HUDEP-2 (cell line): ENCODE measurements at regions not wholly inside any gene's neighbourhood (a gene's known extent, or its start where the extent isn't known, plus 50 kb on each side); places are given as distances from the start of the nearest gene placed in this dataset.
"Not testable (repeated sequence)": the region's sequence is repeated elsewhere in the genome, so short reads cannot be mapped to it uniquely, and the experiment has no call there.

Experiments used
- DNase-seq, 76 experiments: peaks; one replicate each; lab custom pipeline; 2025; ENCODE audit not compliant: unreplicated experiment in 76 of 76; lab: John Stamatoyannopoulos, UW

- no peak for DNase-seq
Observed at GRCh38 chr12:94817695-94818075, 167.3 kb upstream of the TMCC3 start.

- DNase-seq, result not testable (repeated sequence)
Observed at GRCh38 chr12:94817201-94817600, 166.8 kb upstream of the TMCC3 start.

- not testable (repeated sequence) for DNase-seq
Observed at GRCh38 chr12:94816746-94817145, 166.4 kb upstream of the TMCC3 start.

GRCh38 chr12:94815958-94816357 is 165.6 kb upstream of the TMCC3 start:
- DNase-seq, result no peak

GRCh38 chr12:94815450-94815849 is 165.1 kb upstream of the TMCC3 start:
- no peak for DNase-seq

GRCh38 chr12:94813314-94813713 is 163.0 kb upstream of the TMCC3 start:
- no peak for DNase-seq

- DNase-seq, result no peak
Observed at GRCh38 chr12:94812345-94812744, 162.0 kb upstream of the TMCC3 start.

- no peak for DNase-seq
Observed at GRCh38 chr12:94811611-94812010, 161.3 kb upstream of the TMCC3 start.

- no peak for DNase-seq
Observed at GRCh38 chr12:94807951-94808350, 157.6 kb upstream of the TMCC3 start.

GRCh38 chr12:94806617-94807016 is 156.3 kb upstream of the TMCC3 start:
- no peak for DNase-seq

GRCh38 chr12:94805749-94806529 is 155.6 kb upstream of the TMCC3 start:
- DNase-seq, result no peak

GRCh38 chr12:94803939-94804338 is 153.6 kb upstream of the TMCC3 start:
- no peak for DNase-seq

GRCh38 chr12:94802796-94803195 is 152.4 kb upstream of the TMCC3 start:
- no peak for DNase-seq

GRCh38 chr12:94801745-94802144 is 151.4 kb upstream of the TMCC3 start:
- DNase-seq, result no peak

GRCh38 chr12:94799136-94799535 is 148.8 kb upstream of the TMCC3 start:
- no peak for DNase-seq

- DNase-seq, result no peak
Observed at GRCh38 chr12:94798113-94798512, 147.8 kb upstream of the TMCC3 start.

GRCh38 chr12:94795520-94795919 is 145.2 kb upstream of the TMCC3 start:
- DNase-seq, result no peak

- no peak for DNase-seq
Observed at GRCh38 chr12:94795044-94795443, 144.7 kb upstream of the TMCC3 start.

- no peak for DNase-seq
Observed at GRCh38 chr12:94793191-94793595, 142.8 kb upstream of the TMCC3 start.

- no peak for DNase-seq
Observed at GRCh38 chr12:94792693-94793092, 142.3 kb upstream of the TMCC3 start.

- DNase-seq, result no peak
Observed at GRCh38 chr12:94791933-94792332, 141.6 kb upstream of the TMCC3 start.

- DNase-seq, result no peak
Observed at GRCh38 chr12:94790825-94791224, 140.5 kb upstream of the TMCC3 start.

- DNase-seq, result no peak
Observed at GRCh38 chr12:94790370-94790769, 140.0 kb upstream of the TMCC3 start.
